GM21825 (cell line): ENCODE measurements at regions not wholly inside any gene's neighbourhood (a gene's known extent, or its start where the extent isn't known, plus 50 kb on each side); places are given as distances from the start of the nearest gene placed in this dataset.
A peak's percentile ranks its signal among the peaks of the same experiment; 100 is the strongest.

Source experiments
- ATAC-seq: cut with Tn5 transposase; IDR thresholded peaks from one replicate; pipeline ENCODE4 v1.9.1; 2021; ENCODE audit warnings: mild to moderate bottlenecking, moderate library complexity; ENCODE audit not compliant: unreplicated experiment

GRCh38 chr2:147384659-147385058 is 460.2 kb upstream of the ACVR2A start:
- no peak for ATAC-seq

- no peak for ATAC-seq
Observed at GRCh38 chr2:147382322-147382948, 462.4 kb upstream of the ACVR2A start.

- no peak for ATAC-seq
Observed at GRCh38 chr2:147378403-147378802, 466.4 kb upstream of the ACVR2A start.

GRCh38 chr2:147375073-147375472 is 469.8 kb upstream of the ACVR2A start:
- no peak for ATAC-seq

- no peak for ATAC-seq
Observed at GRCh38 chr2:147374423-147374811, 470.4 kb upstream of the ACVR2A start.

- ATAC-seq: no peak
Observed at GRCh38 chr2:147373800-147374422, 470.9 kb upstream of the ACVR2A start.

GRCh38 chr2:147368306-147368705 is 476.5 kb upstream of the ACVR2A start:
- ATAC-seq: no peak

GRCh38 chr2:147366279-147366678 is 478.6 kb upstream of the ACVR2A start:
- no peak for ATAC-seq

GRCh38 chr2:147365622-147366021 is 479.2 kb upstream of the ACVR2A start:
- no peak for ATAC-seq

- peak; percentile 60 for ATAC-seq
Observed at GRCh38 chr2:147364597-147364996, 480.2 kb upstream of the ACVR2A start.

GRCh38 chr2:147363181-147363580 is 481.6 kb upstream of the ACVR2A start:
- no peak for ATAC-seq

GRCh38 chr2:147358375-147358774 is 486.5 kb upstream of the ACVR2A start:
- ATAC-seq: no peak

- no peak for ATAC-seq
Observed at GRCh38 chr2:147356157-147356556, 488.7 kb upstream of the ACVR2A start.

- ATAC-seq: no peak
Observed at GRCh38 chr2:147355706-147356105, 489.1 kb upstream of the ACVR2A start.

GRCh38 chr2:147353072-147353381 is 491.8 kb upstream of the ACVR2A start:
- ATAC-seq: no peak

GRCh38 chr2:147352264-147353071 is 492.4 kb upstream of the ACVR2A start:
- no peak for ATAC-seq

- no peak for ATAC-seq
Observed at GRCh38 chr2:147351784-147352183, 493.0 kb upstream of the ACVR2A start.

- no peak for ATAC-seq
Observed at GRCh38 chr2:147348931-147349555, 495.8 kb upstream of the ACVR2A start.

- no peak for ATAC-seq
Observed at GRCh38 chr2:147346142-147346541, 498.7 kb upstream of the ACVR2A start.

GRCh38 chr2:147345246-147345645 is 499.6 kb upstream of the ACVR2A start:
- ATAC-seq: no peak

- ATAC-seq: no peak
Observed at GRCh38 chr2:147342329-147342728, 502.5 kb upstream of the ACVR2A start.
